Breast epithelium (tissue), 4 donors: ENCODE measurements at regions not wholly inside any gene's neighbourhood (a gene's known extent, or its start where the extent isn't known, plus 50 kb on each side); places are given as distances from the start of the nearest gene placed in this dataset.
"Not testable (repeated sequence)": the region's sequence is repeated elsewhere in the genome, so short reads cannot be mapped to it uniquely, and the experiment has no call there.

ENCODE experiments used
- DNase-seq, 2 donors: peaks; one replicate each; pipeline ENCODE4 v3.0.0-alpha.2; 2019; ENCODE audit warnings: low spot score in 2 of 2
- H3K27ac ChIP-seq, 2 donors: fragments of 200-600 bp; sonication (generic) in 1 of 2; one replicate each; pipeline ENCODE4 v1.5.1; 2016 to 2019; ENCODE audit warnings: mild to moderate bottlenecking in 1 of 2
- H3K27me3 ChIP-seq, 2 donors: fragments of 200-600 bp; sonication (generic) in 1 of 2; one replicate each; pipeline versions ENCODE4 v1.5.1 to v1.6.0; 2017 to 2019; ENCODE audit warnings: control low read depth in 1 of 2, mild to moderate bottlenecking in 1 of 2
- H3K36me3 ChIP-seq: fragments of 200-600 bp; one replicate; pipeline ENCODE4 v1.5.1; 2019
- H3K4me1 ChIP-seq, 2 donors: fragments of 200-600 bp; sonication (generic); one replicate each; pipeline ENCODE4 v1.5.1; 2016 to 2019; ENCODE audit warnings: control low read depth in 1 of 2
- H3K4me3 ChIP-seq, 3 donors: fragments of 200-600 bp; sonication (generic); 1 replicate in 2 of 3; 2 replicates in 1 of 3; pipeline ENCODE4 v1.5.1; 2016 to 2019; ENCODE audit warnings: mild to moderate bottlenecking in 3 of 3, moderate library complexity in 2 of 3
- H3K9me3 ChIP-seq, 2 donors: fragments of 200-600 bp; sonication (generic) in 1 of 2; one replicate each; pipeline ENCODE4 v1.5.1; 2016 to 2019; ENCODE audit warnings: control low read depth in 1 of 2
- POLR2A ChIP-seq: fragments of 450-650 bp; IDR thresholded peaks from one replicate; pipeline ENCODE4 v1.6.1; 2016; ENCODE audit warnings: antibody characterized with exemption, mild to moderate bottlenecking, moderate library complexity
- POLR2AphosphoS5 ChIP-seq, 3 donors: sonication (generic); formaldehyde crosslinking; IDR thresholded peaks; one replicate each; pipeline ENCODE4 v1.6.1; 2017; ENCODE audit warnings: antibody characterized with exemption in 3 of 3
- intact Hi-C: fragments of 100-400 bp; cut with DNase I; formaldehyde crosslinking; loops from one replicate; pipeline ENCODE4 v1.15.1; 2023; ENCODE audit warnings: low total_unique reads
- TF ChIP-seq, protein P1 (sequence below), 3 donors: fragments of 450-650 bp; IDR thresholded peaks; one replicate each; pipeline ENCODE4 v1.5.1; 2016 to 2017; ENCODE audit warnings: antibody characterized with exemption in 3 of 3, mild to moderate bottlenecking in 3 of 3, moderate library complexity in 3 of 3

DNA sequence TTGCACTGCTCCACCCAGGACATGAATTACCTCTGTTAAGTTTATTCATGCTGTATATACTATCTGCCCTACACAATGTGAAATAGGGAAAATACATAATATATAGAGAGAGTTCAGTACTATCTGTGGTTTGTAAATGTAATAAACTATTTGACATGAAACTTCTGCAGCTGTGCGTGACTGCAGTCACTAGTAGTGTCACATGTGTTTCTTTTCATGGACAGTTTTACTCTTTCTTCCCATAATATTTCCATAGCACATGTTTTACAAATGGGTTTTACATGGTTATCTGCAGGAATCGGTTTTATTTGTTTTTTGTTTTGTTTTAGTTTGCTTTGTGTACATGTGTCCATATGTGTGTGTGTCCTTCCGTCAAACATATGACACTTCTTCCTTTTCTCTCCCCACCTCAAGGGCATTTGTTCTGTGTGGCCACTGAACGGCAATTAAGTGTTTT, 1644.1 kb upstream of the FLRT2 start:
- H3K36me3 ChIP-seq: no peaks in the 10 kb centered on the region
- no peak overlapping the region for H3K4me3 ChIP-seq
- intact Hi-C loops: no loop called here
- H3K27me3 ChIP-seq: no peaks in the 10 kb centered on the region
- H3K4me1 ChIP-seq: no peaks in the 10 kb centered on the region
- no peak for DNase-seq
- H3K9me3 ChIP-seq: no peaks in the 10 kb centered on the region
- no peak overlapping the region for H3K27ac ChIP-seq
- TF ChIP-seq, protein P1, sequence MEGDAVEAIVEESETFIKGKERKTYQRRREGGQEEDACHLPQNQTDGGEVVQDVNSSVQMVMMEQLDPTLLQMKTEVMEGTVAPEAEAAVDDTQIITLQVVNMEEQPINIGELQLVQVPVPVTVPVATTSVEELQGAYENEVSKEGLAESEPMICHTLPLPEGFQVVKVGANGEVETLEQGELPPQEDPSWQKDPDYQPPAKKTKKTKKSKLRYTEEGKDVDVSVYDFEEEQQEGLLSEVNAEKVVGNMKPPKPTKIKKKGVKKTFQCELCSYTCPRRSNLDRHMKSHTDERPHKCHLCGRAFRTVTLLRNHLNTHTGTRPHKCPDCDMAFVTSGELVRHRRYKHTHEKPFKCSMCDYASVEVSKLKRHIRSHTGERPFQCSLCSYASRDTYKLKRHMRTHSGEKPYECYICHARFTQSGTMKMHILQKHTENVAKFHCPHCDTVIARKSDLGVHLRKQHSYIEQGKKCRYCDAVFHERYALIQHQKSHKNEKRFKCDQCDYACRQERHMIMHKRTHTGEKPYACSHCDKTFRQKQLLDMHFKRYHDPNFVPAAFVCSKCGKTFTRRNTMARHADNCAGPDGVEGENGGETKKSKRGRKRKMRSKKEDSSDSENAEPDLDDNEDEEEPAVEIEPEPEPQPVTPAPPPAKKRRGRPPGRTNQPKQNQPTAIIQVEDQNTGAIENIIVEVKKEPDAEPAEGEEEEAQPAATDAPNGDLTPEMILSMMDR (IDR thresholded peaks at IDR 0.05): no peak
- TF ChIP-seq POLR2AphosphoS5 (IDR thresholded peaks at IDR 0.05) (no peak), POLR2A (no peak)

DNA sequence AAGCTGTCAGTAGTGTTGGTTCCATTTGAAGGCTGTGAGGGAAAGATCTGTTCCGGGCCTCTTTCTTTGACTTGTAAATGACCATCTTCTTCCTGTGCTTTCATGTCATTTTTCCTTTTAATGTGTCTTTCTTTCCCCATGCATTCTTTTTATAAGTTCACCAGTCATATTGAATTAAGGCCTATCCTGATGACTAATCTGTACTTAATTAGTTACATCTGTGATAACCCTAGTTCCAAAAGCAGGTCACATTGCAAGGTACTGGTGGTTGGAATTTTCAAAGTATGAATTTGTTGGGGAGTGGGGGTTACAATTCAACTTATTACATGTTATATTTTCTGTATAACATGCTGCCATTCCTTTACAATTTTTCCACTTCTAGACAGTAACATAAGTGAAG, 1642.1 kb upstream of the FLRT2 start:
- no peaks in the 10 kb centered on the region for H3K36me3 ChIP-seq
- TF ChIP-seq POLR2A (no peak), POLR2AphosphoS5 (IDR thresholded peaks at IDR 0.05) (no peak)
- TF ChIP-seq, protein P1 (IDR thresholded peaks at IDR 0.05): no peak
- H3K9me3 ChIP-seq: no peaks in the 10 kb centered on the region
- no peak overlapping the region for H3K4me3 ChIP-seq
- intact Hi-C loops: no loop called here
- H3K27me3 ChIP-seq: no peaks in the 10 kb centered on the region
- H3K4me1 ChIP-seq: no peaks in the 10 kb centered on the region
- no peak overlapping the region for H3K27ac ChIP-seq
- no peak for DNase-seq

DNA sequence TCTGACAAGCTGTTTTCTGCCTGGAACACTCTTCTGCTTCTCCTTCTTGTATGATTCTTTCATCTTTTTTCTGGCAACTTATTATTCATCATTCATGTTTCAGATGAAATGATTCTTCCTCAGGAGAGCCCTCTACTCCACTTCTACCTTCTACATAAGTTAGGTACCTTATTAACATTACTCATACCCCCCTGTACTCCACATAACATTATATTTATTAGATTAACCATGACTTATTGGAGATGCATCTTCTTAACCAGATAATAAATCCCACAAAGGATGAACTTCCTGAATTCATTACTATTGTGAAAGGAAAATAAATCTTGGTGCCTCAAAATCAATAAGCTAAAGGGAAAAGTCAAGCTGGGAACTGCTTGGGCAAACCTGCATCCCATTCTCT, 1636.5 kb upstream of the FLRT2 start:
- no peak overlapping the region for H3K27ac ChIP-seq
- DNase-seq: no peak
- TF ChIP-seq POLR2AphosphoS5 (IDR thresholded peaks at IDR 0.05) (no peak), POLR2A (no peak)
- TF ChIP-seq, protein P1 (IDR thresholded peaks at IDR 0.05): no peak
- H3K4me1 ChIP-seq: no peaks in the 10 kb centered on the region
- no peaks in the 10 kb centered on the region for H3K9me3 ChIP-seq
- H3K4me3 ChIP-seq: no peak overlapping the region
- H3K27me3 ChIP-seq: no peaks in the 10 kb centered on the region
- intact Hi-C loops: no loop called here
- H3K36me3 ChIP-seq: no peaks in the 10 kb centered on the region

DNA sequence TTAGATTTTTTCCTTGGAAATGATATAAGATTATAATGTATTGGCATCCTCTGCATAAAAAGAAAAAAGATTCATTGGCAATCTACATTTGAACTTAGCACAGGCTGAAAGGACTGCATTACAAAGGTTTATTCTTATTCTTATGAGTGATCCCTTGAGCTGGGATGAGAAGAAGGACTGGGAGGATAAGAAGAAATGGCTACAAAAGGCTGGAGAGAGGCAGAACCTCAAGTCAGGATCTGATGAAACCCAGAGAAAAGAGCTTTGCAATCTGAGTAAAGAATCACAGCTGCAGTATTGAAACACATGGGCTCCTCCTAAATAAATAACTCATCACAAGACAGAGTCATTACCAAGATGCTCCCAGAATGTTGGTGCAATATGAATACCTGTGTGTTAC, 1635.4 kb upstream of the FLRT2 start:
- H3K4me3 ChIP-seq: no peak overlapping the region
- H3K36me3 ChIP-seq: no peaks in the 10 kb centered on the region
- no peak for DNase-seq
- intact Hi-C loops: no loop called here
- no peak overlapping the region for H3K27ac ChIP-seq
- H3K27me3 ChIP-seq: no peaks in the 10 kb centered on the region
- no peaks in the 10 kb centered on the region for H3K9me3 ChIP-seq
- H3K4me1 ChIP-seq: no peaks in the 10 kb centered on the region
- TF ChIP-seq POLR2A (no peak), POLR2AphosphoS5 (IDR thresholded peaks at IDR 0.05) (no peak)
- TF ChIP-seq, protein P1 (IDR thresholded peaks at IDR 0.05): no peak

DNA sequence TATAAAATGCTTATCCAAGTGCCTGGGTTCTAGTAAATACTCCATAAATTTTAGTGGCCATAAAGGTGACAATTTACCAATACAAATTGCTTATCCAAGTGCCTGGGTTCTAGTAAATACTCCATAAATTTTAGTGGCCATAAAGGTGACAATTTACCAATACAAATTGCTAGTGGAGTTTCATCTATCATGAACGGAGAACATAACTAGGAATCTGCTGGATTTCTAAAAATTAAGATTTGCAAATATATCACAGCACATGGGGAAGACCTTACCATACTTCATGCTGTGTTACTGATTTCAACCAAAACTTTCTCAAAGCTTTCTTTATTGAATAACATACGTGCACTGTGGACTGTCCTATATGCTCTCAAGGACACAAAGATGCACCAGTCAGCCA, 1631.4 kb upstream of the FLRT2 start:
- H3K4me1 ChIP-seq, H3K27me3 ChIP-seq, H3K9me3 ChIP-seq, DNase-seq, H3K4me3 ChIP-seq, intact Hi-C loops, H3K27ac ChIP-seq, H3K36me3 ChIP-seq: not testable (repeated sequence)

DNA sequence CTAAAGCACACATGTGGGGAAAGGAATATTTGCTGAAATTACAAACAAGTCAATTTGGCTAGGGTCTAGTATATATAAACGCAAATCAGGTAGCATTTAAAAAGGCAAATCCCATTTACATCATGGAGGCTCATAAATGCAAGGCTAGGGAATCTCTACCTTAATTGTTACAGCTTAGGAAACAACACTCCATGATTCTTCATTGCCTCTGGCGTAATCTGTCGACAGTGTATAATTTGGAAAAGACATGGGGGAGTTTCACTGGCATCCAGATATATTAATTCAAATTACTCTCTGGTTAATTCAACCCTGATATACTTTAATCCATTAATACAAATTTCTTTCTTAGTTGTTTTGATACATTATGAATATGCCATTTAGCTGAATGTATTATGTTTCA, 1630.2 kb upstream of the FLRT2 start:
- H3K27ac ChIP-seq: no peak overlapping the region
- H3K9me3 ChIP-seq: no peaks in the 10 kb centered on the region
- H3K4me3 ChIP-seq: no peak overlapping the region
- intact Hi-C loops: no loop called here
- no peaks in the 10 kb centered on the region for H3K4me1 ChIP-seq
- no peaks in the 10 kb centered on the region for H3K27me3 ChIP-seq
- TF ChIP-seq, protein P1 (IDR thresholded peaks at IDR 0.05): no peak
- TF ChIP-seq POLR2AphosphoS5 (IDR thresholded peaks at IDR 0.05): no peak
- no peak for TF ChIP-seq POLR2A
- DNase-seq: no peak
- no peaks in the 10 kb centered on the region for H3K36me3 ChIP-seq
